Glomerular endothelial cell (primary cell): ENCODE measurements at regions not wholly inside any gene's neighbourhood (a gene's known extent, or its start where the extent isn't known, plus 50 kb on each side); places are given as distances from the start of the nearest gene placed in this dataset.

Source experiments
- DNase-seq: peaks from one replicate; pipeline ENCODE4 v3.0.0-alpha.2; 2011; ENCODE audit warnings: low read depth, low spot score; ENCODE audit errors: extremely low read depth

GRCh38 chr4:124262211-124263179 lies 450.0 kb downstream of the ANKRD50 start:
- peak; percentile 77 for DNase-seq

GRCh38 chr4:124265701-124266100 lies 446.8 kb downstream of the ANKRD50 start:
- DNase-seq: no peak

- DNase-seq: no peak
Observed at GRCh38 chr4:124266721-124267120, 445.8 kb downstream of the ANKRD50 start.

DNA sequence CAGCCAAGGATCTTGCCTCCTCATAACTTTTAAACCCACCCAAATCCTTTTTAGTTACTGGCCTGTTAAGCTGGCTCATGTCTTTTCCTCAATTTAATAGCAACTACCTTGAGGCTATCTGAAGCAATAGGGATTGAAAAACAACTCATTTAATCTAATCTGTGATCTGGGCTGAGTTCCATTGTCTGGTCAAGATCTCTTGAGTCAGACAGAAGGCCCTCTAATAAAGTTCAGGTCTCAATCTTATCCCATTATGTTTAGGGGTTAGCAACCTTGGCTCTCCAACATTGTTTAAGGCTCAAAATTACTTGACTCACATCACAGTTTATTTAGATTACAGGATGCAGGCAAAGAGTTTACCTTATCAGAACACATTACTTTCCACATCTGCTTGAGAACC lies 436.1 kb downstream of the ANKRD50 start:
- no peak for DNase-seq

DNA sequence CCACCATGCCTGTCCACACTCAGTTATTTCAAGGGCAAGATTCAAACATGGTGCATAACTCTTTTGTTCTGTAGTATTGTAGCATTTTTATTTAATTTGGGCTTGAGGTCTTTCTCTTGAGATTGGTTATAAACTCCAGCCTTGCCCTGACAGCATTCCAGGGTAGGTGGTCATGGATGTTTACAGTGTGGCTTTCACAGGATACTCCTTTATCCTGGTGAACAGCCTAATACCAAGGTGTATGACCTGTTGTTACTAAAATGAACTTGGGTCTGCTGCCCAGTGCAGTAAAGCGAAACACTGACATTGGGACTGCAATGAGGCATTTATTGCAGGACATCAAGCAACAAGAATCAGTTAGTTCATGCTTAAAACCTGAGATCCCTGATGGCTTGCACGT lies 434.8 kb downstream of the ANKRD50 start:
- no peak for DNase-seq

DNA sequence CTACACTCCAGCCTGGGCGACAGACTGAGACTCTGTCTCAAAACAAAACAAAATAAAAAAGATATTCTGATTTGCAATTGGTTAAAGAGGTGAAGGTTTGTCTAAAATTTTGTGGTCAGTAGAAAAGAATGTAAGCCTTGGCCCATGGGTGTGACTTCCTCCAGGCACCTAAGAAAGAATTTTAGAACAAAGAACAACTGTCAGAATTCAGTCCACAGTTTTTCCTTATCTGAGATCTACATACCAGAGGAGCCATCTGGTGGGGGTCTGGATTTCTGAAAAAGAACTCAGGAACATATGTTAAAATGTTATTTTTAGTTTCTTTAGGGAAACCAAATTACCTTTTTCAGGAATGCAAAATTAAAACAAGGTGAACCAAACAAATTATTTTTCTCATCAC lies 434.1 kb downstream of the ANKRD50 start:
- DNase-seq: no peak

DNA sequence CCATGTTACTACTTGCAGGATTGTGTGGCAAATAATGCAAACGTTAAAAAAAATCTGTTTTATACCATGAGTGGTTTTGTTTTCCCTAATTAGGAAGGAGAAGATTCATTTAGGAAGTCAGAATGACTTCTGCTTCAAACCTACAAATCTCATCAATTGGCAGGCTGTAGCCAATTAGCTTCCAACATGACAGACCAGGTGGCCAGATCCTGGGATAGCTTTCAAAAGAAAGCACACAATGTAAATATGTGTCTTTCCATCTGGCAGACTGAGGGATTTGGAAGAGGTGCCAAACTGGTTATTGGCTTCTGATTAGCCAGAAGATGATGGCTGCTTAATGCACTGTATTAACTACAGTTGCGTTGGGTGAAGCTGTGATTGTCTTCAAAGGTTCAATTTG lies 432.8 kb downstream of the ANKRD50 start:
- DNase-seq: no peak

DNA sequence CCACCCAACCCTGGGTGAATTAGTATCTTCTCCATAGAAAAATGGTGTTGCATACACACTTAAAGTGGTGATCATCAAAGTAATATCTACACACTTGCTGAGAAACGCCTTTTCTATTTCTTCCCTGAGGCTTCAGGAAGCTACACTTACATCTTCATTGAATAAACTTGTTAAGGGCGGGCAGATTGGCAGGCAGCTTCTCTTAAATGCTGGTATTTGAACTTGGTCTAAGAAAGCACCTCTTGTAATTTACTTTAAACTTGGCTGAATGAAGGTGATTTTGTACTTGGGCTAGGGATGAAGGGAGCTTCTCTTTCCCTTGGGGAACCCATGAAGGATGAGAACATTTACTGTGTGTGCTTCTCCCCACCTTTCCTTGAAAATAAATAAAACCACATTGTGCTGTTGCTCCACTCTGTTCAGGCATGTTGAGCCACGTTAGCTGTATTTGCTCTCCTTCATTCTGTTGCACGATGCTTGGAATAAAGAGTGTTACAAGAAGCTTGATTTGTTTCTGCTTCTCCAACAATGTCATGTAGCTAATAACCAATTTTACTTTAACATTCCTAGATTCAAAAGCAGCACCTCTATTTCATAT lies 430.1 kb downstream of the ANKRD50 start:
- DNase-seq: no peak

GRCh38 chr4:124288706-124289486 lies 423.6 kb downstream of the ANKRD50 start:
- no peak for DNase-seq

DNA sequence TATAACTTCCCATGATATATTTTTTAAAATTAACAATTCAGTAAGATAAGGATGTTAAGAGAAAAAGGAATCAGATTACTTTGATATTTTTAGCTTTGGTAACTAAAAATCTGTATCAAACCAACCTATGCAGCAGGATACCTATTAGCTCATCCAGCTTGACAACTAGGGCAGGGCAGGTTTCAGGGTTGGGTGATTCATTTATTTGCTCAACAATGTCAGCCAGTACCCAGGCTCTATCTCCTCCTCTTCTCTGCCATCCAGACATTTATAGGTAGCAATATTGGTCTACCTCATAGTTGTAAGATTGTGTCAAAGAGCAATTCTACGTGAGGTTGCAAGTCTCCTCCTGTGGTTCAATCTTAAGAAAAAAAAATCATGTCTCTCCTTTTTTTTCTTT lies 421.9 kb downstream of the ANKRD50 start:
- no peak for DNase-seq

GRCh38 chr4:124295413-124295812 lies 417.1 kb downstream of the ANKRD50 start:
- DNase-seq: no peak

- no peak for DNase-seq
Observed at GRCh38 chr4:124304941-124305340, 407.6 kb downstream of the ANKRD50 start.

- DNase-seq: no peak
Observed at GRCh38 chr4:124306352-124306751, 406.2 kb downstream of the ANKRD50 start.

- DNase-seq: no peak
Observed at GRCh38 chr4:124307143-124307542, 405.4 kb downstream of the ANKRD50 start.

GRCh38 chr4:124318292-124318691 lies 394.2 kb downstream of the ANKRD50 start:
- no peak for DNase-seq

DNA sequence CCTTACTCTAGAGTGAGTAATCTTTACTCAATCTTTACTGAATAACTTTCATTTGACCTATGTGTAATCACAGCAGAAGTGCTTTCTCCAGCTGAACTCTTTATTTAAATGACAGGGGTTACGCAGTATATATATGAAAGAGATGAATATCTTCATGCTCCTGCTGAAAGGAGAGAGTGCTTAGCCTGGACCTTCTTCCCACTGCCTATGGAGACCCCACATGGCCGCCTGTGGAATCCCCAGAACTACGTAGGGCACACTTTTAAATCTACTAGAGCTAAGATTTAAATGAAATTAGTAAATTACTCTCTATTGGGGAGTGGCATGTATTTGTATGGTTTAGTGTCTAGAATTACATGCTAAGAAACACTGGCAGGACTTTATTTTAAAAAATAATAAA lies 391.2 kb downstream of the ANKRD50 start:
- DNase-seq: no peak

DNA sequence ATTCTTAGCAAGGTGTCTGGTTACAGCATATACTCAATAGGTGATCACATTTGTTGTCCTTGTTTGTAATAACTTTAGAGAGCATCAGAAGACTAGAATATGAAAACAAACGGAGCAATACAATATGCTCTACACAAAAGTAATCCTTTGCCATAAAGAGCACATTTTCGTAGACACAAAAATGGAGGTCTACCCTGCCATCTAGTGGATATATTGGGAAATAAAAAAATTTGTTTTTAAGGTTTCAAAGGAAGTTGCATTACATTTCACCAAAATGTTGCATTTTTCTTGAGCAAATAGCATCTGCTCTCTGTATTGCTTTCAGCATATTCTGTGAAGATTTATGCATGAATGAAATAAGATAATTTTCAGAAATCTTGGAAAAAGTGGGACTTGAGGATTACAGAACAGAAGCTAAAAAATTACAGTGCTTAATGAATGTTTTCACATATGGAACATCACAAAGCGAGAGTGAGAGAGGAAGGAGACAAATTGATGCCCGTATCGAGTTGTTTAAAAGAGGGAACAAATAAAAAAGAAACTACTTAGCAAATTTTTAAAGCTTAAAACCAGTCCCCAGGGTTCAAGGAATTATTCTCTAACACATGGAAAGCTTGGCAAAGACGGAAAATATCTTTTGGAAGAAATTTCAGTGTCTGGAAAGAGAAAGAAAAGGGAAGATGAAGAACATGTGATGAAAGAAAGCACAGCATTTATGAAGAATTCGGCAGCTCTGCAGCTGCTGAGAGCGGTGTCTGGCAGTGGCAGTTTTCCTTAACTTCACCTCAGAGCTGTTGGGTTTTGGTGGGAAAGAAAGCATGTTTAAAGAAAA lies 390.1 kb downstream of the ANKRD50 start:
- DNase-seq: no peak

DNA sequence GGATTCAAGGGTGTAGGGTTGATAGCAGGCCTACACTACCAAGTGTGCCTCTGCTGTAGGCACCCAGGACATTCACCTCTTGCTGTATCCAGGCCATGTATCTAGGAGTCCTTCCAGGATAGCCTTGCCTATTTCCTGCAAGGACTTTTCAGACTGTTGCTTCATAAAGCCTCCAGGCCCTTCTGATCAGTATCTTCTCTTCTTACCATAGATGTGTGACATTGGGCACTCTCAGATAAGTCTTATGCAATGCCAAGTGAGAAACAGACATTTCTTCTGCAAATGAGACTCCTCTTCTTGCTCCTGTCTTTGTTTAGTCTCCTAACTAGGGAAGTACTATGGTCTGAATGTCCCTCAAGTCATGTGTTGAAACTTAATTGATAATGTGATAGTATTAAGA lies 386.8 kb downstream of the ANKRD50 start:
- no peak for DNase-seq

- DNase-seq: no peak
Observed at GRCh38 chr4:124329134-124329533, 383.4 kb downstream of the ANKRD50 start.

DNA sequence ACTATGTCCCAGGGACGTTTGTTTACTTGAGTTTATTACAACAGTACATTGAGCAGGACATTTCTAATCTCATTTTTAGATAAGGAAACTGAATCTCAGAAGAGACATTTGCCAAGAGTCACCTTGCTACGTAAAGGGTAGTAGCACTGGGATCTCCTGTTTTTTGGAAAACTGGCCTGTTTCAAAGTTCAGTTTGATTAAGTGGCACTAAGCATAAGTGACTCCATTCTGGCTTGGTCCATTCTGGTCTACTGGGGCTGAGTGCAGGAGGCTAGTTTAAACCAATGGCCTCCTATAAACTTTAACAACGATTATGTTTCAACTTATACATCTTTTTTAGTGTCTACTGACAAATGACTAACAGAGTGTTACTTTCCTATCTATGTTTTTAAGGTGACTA lies 382.5 kb downstream of the ANKRD50 start:
- DNase-seq: no peak

DNA sequence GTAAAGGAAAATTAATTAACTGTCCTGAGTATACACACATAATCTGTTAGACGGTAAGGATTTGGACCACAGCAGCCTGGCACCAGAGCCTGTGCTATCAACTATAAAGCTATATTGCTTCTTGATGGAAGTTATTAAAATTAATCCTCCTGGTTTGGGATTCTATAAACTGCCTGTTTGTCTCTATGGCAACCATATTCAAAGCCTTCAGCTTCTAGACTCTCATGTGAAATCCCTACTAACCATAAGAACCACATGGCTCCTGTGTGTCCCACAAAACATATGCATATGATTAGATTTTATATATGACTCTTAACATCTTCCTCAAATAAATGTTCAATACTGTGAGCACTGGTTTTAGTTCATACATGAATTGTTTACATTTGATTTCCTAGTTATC lies 380.8 kb downstream of the ANKRD50 start:
- DNase-seq: no peak
